Left lung (tissue), 4 donors: ENCODE measurements at regions not wholly inside any gene's neighbourhood (a gene's known extent, or its start where the extent isn't known, plus 50 kb on each side); places are given as distances from the start of the nearest gene placed in this dataset.

Experiments
- ATAC-seq: fragments of 200-7000 bp; cut with Tn5 transposase; one replicate; pipeline ENCODE4 v1.9.1; 2020; ENCODE audit warnings: moderate library complexity
- DNase-seq, 4 donors: peaks; one replicate each; pipeline ENCODE4 v3.0.0-alpha.2; 2013 to 2020
- H3K27ac ChIP-seq, 2 donors: fragments of 200-600 bp; sonication (generic) in 1 of 2; one replicate each; pipeline versions ENCODE4 v1.5.0 to v1.8.0; 2020 to 2021
- H3K27me3 ChIP-seq, 2 donors: fragments of 200-600 bp; sonication (generic) in 1 of 2; one replicate each; pipeline versions ENCODE4 v1.5.0 to v1.8.0; 2020 to 2021
- H3K36me3 ChIP-seq, 2 donors: fragments of 200-600 bp; sonication (generic) in 1 of 2; one replicate each; pipeline versions ENCODE4 v1.5.0 to v1.8.0; 2020 to 2021
- H3K4me1 ChIP-seq, 2 donors: fragments of 200-600 bp; one replicate each; pipeline ENCODE4 v1.8.0; 2021
- H3K4me3 ChIP-seq, 2 donors: fragments of 200-600 bp; sonication (generic) in 1 of 2; one replicate each; pipeline versions ENCODE4 v1.5.0 to v1.8.0; 2020 to 2021; ENCODE audit warnings: mild to moderate bottlenecking in 1 of 2
- H3K9me3 ChIP-seq, 2 donors: fragments of 200-600 bp; sonication (generic) in 1 of 2; one replicate each; pipeline versions ENCODE4 v1.5.0 to v1.8.0; 2020 to 2021
- intact Hi-C, 2 donors: fragments of 100-400 bp; cut with DNase I; formaldehyde crosslinking; loops; one replicate each; pipeline versions ENCODE4 v1.11.2 to v1.14.2; 2022
- TF ChIP-seq, protein P1 (sequence below), 2 donors: fragments of 200-600 bp; sonication (generic) in 1 of 2; IDR thresholded peaks; one replicate each; pipeline versions ENCODE4 v1.5.0 to v1.8.0; 2021; ENCODE audit warnings: antibody characterized with exemption in 2 of 2
- donor health status: DM: no; HTN: yes; CAD: no.
- donor health status: DM: no; HTN: no; CAD: no.

DNA sequence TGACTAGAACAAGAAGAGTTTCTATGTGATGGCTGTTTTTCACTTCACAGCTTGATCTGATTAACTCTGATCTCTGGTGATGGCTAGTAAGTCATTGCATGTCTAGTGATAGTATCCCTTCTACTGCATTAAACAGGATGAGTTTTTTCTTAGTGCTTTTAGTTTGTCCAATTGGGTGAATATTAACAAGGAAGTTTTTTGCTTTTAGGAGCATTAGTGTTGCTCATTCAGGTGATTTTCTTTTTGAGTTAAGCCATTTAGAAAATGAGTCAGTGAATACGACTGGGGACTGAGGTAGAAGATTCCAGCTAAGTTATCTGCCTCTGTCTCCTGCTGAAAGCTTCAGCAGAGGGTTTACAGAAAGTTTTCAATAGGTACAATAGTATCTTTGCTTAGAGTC is 306.7 kb downstream of the PIK3C3 start:
- no peaks in the 10 kb centered on the region for H3K9me3 ChIP-seq
- no peaks in the 10 kb centered on the region for H3K4me1 ChIP-seq
- DNase-seq (no peak), ATAC-seq (no peak)
- H3K27me3 ChIP-seq, result no peaks in the 10 kb centered on the region
- H3K36me3 ChIP-seq, result no peaks in the 10 kb centered on the region
- TF ChIP-seq, protein P1, sequence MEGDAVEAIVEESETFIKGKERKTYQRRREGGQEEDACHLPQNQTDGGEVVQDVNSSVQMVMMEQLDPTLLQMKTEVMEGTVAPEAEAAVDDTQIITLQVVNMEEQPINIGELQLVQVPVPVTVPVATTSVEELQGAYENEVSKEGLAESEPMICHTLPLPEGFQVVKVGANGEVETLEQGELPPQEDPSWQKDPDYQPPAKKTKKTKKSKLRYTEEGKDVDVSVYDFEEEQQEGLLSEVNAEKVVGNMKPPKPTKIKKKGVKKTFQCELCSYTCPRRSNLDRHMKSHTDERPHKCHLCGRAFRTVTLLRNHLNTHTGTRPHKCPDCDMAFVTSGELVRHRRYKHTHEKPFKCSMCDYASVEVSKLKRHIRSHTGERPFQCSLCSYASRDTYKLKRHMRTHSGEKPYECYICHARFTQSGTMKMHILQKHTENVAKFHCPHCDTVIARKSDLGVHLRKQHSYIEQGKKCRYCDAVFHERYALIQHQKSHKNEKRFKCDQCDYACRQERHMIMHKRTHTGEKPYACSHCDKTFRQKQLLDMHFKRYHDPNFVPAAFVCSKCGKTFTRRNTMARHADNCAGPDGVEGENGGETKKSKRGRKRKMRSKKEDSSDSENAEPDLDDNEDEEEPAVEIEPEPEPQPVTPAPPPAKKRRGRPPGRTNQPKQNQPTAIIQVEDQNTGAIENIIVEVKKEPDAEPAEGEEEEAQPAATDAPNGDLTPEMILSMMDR (IDR thresholded peaks at IDR 0.05), result no peak
- H3K27ac ChIP-seq, result no peak overlapping the region
- no peak overlapping the region for H3K4me3 ChIP-seq
- intact Hi-C loops, result no loop called here

DNA sequence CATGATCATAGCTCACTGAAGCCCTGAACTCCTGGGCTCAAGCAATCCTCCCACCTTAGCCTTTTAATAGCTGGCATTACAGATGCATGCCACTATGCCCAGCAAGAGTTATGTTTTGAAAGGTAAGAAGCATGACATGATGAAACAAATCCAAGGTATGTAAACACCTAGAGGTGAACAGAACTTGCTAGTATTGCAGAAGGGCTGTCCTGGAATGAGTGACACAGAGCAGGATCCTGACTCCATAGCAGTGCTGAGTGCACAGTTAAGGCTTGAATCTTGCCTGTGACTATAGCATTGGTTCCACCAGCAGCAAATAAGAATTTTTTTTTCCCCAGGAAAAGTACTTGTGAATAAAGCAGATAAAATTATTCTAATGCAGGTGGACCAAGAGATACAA is 309.5 kb downstream of the PIK3C3 start:
- DNase-seq, result no peak
- TF ChIP-seq, protein P1 (IDR thresholded peaks at IDR 0.05), result no peak
- Histone ChIP-seq H3K4me1 (no peaks in the 10 kb centered on the region), H3K36me3 (no peaks in the 10 kb centered on the region), H3K27ac (no peak overlapping the region), H3K4me3 (no peak overlapping the region), H3K9me3 (no peaks in the 10 kb centered on the region), H3K27me3 (no peaks in the 10 kb centered on the region)
- intact Hi-C loops, result no loop called here
- no peak for ATAC-seq

DNA sequence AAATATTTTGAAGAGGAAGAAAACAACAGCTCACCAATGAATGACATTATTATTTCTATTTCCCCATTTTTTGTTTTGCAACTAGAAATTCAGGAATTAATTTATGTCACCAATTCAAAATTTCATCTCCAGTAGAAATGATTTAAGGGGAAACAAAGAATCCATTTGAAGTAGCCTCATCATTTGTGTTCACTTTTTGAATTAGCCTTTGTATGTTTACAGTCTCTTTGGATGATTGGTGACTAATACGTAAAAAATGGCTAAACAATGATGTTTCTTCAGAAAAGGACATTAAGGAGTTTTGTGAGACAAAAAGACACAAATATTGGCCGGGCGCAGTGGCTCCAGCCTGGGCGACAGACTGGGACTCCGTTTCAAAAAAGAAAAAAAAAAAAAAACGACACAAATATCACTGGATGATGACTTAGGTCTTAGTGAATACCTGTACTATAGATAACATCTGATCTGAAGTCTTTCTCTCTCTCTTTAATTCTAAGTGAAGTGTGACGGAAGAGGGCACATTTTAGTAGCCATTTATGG is 313.2 kb downstream of the PIK3C3 start:
- Histone ChIP-seq H3K27ac (no peak overlapping the region), H3K27me3 (no peaks in the 10 kb centered on the region), H3K9me3 (no peaks in the 10 kb centered on the region), H3K4me1 (no peaks in the 10 kb centered on the region), H3K36me3 (no peaks in the 10 kb centered on the region), H3K4me3 (no peak overlapping the region)
- intact Hi-C loops, result no loop called here
- no peak for DNase-seq
- no peak for ATAC-seq
- TF ChIP-seq, protein P1 (IDR thresholded peaks at IDR 0.05), result no peak

DNA sequence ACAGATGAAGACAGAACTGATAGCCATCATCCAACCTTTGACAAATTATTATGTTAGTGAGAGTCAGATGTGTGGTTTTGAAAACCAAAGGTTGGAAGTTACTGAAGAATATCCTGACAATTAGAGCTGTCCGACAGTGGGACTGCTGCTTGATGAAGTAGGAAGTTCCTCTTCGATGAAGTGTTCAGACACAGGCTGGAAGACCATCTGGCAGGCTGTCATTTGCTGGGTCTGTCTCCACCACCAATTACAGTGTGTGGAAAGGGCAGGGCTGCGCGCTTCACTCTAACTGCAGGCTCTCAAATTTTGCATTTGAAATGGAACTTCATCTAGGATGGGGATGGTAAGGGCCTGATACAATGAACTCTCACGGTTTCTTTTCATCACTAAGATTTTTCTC is 313.8 kb downstream of the PIK3C3 start:
- ATAC-seq (no peak), DNase-seq (no peak)
- intact Hi-C loops, result no loop called here
- TF ChIP-seq, protein P1 (IDR thresholded peaks at IDR 0.05), result no peak
- Histone ChIP-seq H3K27ac (no peak overlapping the region), H3K4me1 (no peaks in the 10 kb centered on the region), H3K36me3 (no peaks in the 10 kb centered on the region), H3K4me3 (no peak overlapping the region), H3K9me3 (no peaks in the 10 kb centered on the region), H3K27me3 (no peaks in the 10 kb centered on the region)

DNA sequence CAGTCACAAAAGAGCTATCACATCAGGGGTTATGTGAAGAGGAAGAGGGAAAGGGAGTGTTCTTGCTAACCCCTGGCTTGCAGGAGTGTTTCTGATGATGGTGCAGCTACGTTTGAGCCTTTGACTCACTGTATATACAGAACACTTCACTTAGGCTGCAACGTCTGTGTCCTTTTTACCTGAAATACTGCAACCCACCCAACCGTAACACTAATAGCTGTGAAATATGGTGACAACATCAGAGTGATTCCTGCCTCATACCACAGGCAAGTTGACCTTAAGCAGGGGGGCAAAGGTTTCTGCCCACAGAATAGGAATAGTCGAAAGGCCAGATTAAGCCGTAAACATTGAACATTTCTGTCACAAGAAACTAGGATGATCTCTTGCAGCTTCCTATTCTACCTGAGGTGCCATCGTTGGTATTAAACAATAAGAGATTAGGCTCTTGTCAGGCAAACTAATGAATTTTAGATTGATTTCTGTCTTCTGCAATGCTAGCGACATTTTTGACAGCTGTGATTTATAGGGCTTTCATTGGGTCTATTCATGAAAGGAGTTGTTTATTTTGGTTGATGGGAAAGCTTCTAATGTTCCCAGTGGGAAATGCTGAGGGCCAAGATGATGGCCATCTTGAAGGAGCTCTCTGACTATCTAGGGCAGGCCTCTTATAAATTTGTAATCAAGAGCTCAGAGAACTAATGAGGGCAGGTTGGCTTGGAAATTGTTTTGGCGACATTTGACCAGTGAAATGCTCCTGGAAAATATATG is 316.8 kb downstream of the PIK3C3 start:
- no peak overlapping the region for H3K4me3 ChIP-seq
- TF ChIP-seq, protein P1 (IDR thresholded peaks at IDR 0.05), result no peak
- no peaks in the 10 kb centered on the region for H3K9me3 ChIP-seq
- no peaks in the 10 kb centered on the region for H3K27me3 ChIP-seq
- no peak for DNase-seq
- intact Hi-C loops, result no loop called here
- H3K27ac ChIP-seq, result no peak overlapping the region
- H3K36me3 ChIP-seq, result no peaks in the 10 kb centered on the region
- H3K4me1 ChIP-seq, result no peaks in the 10 kb centered on the region
- ATAC-seq, result no peak
